ENCODE measurements at regions not wholly inside any gene's neighbourhood (a gene's known extent, or its start where the extent isn't known, plus 50 kb on each side); places are given as distances from the start of the nearest gene placed in this dataset.

- Histone ChIP-seq H3K4me3 (ENCODE audit: low read depth in 1 of 2, low read length in 2 of 2) (no peak overlapping the region), H3K4me1 (ENCODE audit: control insufficient read depth in 2 of 2, insufficient read depth in 2 of 2, low read length in 1 of 2) (no peaks in the 10 kb centered on the region), H3K27ac (ENCODE audit: low read depth in 2 of 2, low read length in 1 of 2) (no peak overlapping the region), H3K9me3 (ENCODE audit: control insufficient read depth in 2 of 2, insufficient read depth in 1 of 2, low read depth in 1 of 2, low read length in 1 of 2) (no peaks in the 10 kb centered on the region), H3K27me3 (ENCODE audit: control insufficient read depth in 1 of 2, insufficient read depth in 2 of 2, low read length in 2 of 2) (no peaks in the 10 kb centered on the region), H3K36me3 (ENCODE audit: control insufficient read depth in 2 of 2, insufficient read depth in 2 of 2, low read length in 1 of 2) (no peaks in the 10 kb centered on the region)
- 65 to 69% methylated on average over 6 of the region's 6 CpGs for WGBS, 2 donors
These were observed 93.1 kb upstream of the LNX1 start for GRCh38 chr4:53684136-53685130.

GRCh38 chr4:53682908-53683307, 91.6 kb upstream of the LNX1 start:
- Histone ChIP-seq H3K27ac (ENCODE audit: low read depth in 2 of 2, low read length in 1 of 2) (no peak overlapping the region), H3K9me3 (ENCODE audit: control insufficient read depth in 2 of 2, insufficient read depth in 1 of 2, low read depth in 1 of 2, low read length in 1 of 2) (no peaks in the 10 kb centered on the region), H3K4me3 (ENCODE audit: low read depth in 1 of 2, low read length in 2 of 2) (no peak overlapping the region), H3K36me3 (ENCODE audit: control insufficient read depth in 2 of 2, insufficient read depth in 2 of 2, low read length in 1 of 2) (no peaks in the 10 kb centered on the region), H3K4me1 (ENCODE audit: control insufficient read depth in 2 of 2, insufficient read depth in 2 of 2, low read length in 1 of 2) (no peaks in the 10 kb centered on the region), H3K27me3 (ENCODE audit: control insufficient read depth in 1 of 2, insufficient read depth in 2 of 2, low read length in 2 of 2) (no peaks in the 10 kb centered on the region)
- WGBS, 2 donors, result 80 to 87% methylated on average over 2 of the region's 2 CpGs

- Histone ChIP-seq H3K4me3 (ENCODE audit: low read depth in 1 of 2, low read length in 2 of 2) (no peak overlapping the region), H3K36me3 (ENCODE audit: control insufficient read depth in 2 of 2, insufficient read depth in 2 of 2, low read length in 1 of 2) (no peaks in the 10 kb centered on the region), H3K27ac (ENCODE audit: low read depth in 2 of 2, low read length in 1 of 2) (no peak overlapping the region), H3K9me3 (ENCODE audit: control insufficient read depth in 2 of 2, insufficient read depth in 1 of 2, low read depth in 1 of 2, low read length in 1 of 2) (no peaks in the 10 kb centered on the region), H3K27me3 (ENCODE audit: control insufficient read depth in 1 of 2, insufficient read depth in 2 of 2, low read length in 2 of 2) (no peaks in the 10 kb centered on the region), H3K4me1 (ENCODE audit: control insufficient read depth in 2 of 2, insufficient read depth in 2 of 2, low read length in 1 of 2) (no peaks in the 10 kb centered on the region)
- 55 to 56% methylated on average over 1 of the region's 1 CpG for WGBS, 2 donors
These were observed 90.9 kb upstream of the LNX1 start for GRCh38 chr4:53682196-53682595.

- Histone ChIP-seq H3K27ac (ENCODE audit: low read depth in 2 of 2, low read length in 1 of 2) (no peak overlapping the region), H3K9me3 (ENCODE audit: control insufficient read depth in 2 of 2, insufficient read depth in 1 of 2, low read depth in 1 of 2, low read length in 1 of 2) (no peaks in the 10 kb centered on the region), H3K4me3 (ENCODE audit: low read depth in 1 of 2, low read length in 2 of 2) (no peak overlapping the region), H3K36me3 (ENCODE audit: control insufficient read depth in 2 of 2, insufficient read depth in 2 of 2, low read length in 1 of 2) (no peaks in the 10 kb centered on the region), H3K4me1 (ENCODE audit: control insufficient read depth in 2 of 2, insufficient read depth in 2 of 2, low read length in 1 of 2) (no peaks in the 10 kb centered on the region), H3K27me3 (ENCODE audit: control insufficient read depth in 1 of 2, insufficient read depth in 2 of 2, low read length in 2 of 2) (no peaks in the 10 kb centered on the region)
- WGBS, 2 donors, result 93 to 100% methylated on average over 1 of the region's 1 CpG
These were observed 89.3 kb upstream of the LNX1 start for GRCh38 chr4:53680598-53680997.

- H3K27ac ChIP-seq (ENCODE audit: low read depth in 2 of 2, low read length in 1 of 2), result no peak overlapping the region
- H3K4me3 ChIP-seq (ENCODE audit: low read depth in 1 of 2, low read length in 2 of 2), result no peak overlapping the region
- no peaks in the 10 kb centered on the region for H3K36me3 ChIP-seq (ENCODE audit: control insufficient read depth in 2 of 2, insufficient read depth in 2 of 2, low read length in 1 of 2)
- H3K27me3 ChIP-seq (ENCODE audit: control insufficient read depth in 1 of 2, insufficient read depth in 2 of 2, low read length in 2 of 2), result no peaks in the 10 kb centered on the region
- no peaks in the 10 kb centered on the region for H3K9me3 ChIP-seq (ENCODE audit: control insufficient read depth in 2 of 2, insufficient read depth in 1 of 2, low read depth in 1 of 2, low read length in 1 of 2)
- WGBS, 2 donors, result 84 to 85% methylated on average over 2 of the region's 2 CpGs
- no peaks in the 10 kb centered on the region for H3K4me1 ChIP-seq (ENCODE audit: control insufficient read depth in 2 of 2, insufficient read depth in 2 of 2, low read length in 1 of 2)
These were observed 88.9 kb upstream of the LNX1 start for GRCh38 chr4:53680168-53680567.

- H3K9me3 ChIP-seq (ENCODE audit: control insufficient read depth in 2 of 2, insufficient read depth in 1 of 2, low read depth in 1 of 2, low read length in 1 of 2), result no peaks in the 10 kb centered on the region
- no peaks in the 10 kb centered on the region for H3K4me1 ChIP-seq (ENCODE audit: control insufficient read depth in 2 of 2, insufficient read depth in 2 of 2, low read length in 1 of 2)
- WGBS, 2 donors, result 28 to 48% methylated on average over 1 of the region's 1 CpG
- H3K36me3 ChIP-seq (ENCODE audit: control insufficient read depth in 2 of 2, insufficient read depth in 2 of 2, low read length in 1 of 2), result no peaks in the 10 kb centered on the region
- no peaks in the 10 kb centered on the region for H3K27me3 ChIP-seq (ENCODE audit: control insufficient read depth in 1 of 2, insufficient read depth in 2 of 2, low read length in 2 of 2)
- no peak overlapping the region for H3K27ac ChIP-seq (ENCODE audit: low read depth in 2 of 2, low read length in 1 of 2)
- no peak overlapping the region for H3K4me3 ChIP-seq (ENCODE audit: low read depth in 1 of 2, low read length in 2 of 2)
These were observed 85.2 kb upstream of the LNX1 start for GRCh38 chr4:53676402-53676871.

- Histone ChIP-seq H3K9me3 (ENCODE audit: control insufficient read depth in 2 of 2, insufficient read depth in 1 of 2, low read depth in 1 of 2, low read length in 1 of 2) (no peaks in the 10 kb centered on the region), H3K4me1 (ENCODE audit: control insufficient read depth in 2 of 2, insufficient read depth in 2 of 2, low read length in 1 of 2) (no peaks in the 10 kb centered on the region), H3K36me3 (ENCODE audit: control insufficient read depth in 2 of 2, insufficient read depth in 2 of 2, low read length in 1 of 2) (no peaks in the 10 kb centered on the region), H3K4me3 (ENCODE audit: low read depth in 1 of 2, low read length in 2 of 2) (no peak overlapping the region), H3K27me3 (ENCODE audit: control insufficient read depth in 1 of 2, insufficient read depth in 2 of 2, low read length in 2 of 2) (no peaks in the 10 kb centered on the region), H3K27ac (ENCODE audit: low read depth in 2 of 2, low read length in 1 of 2) (no peak overlapping the region)
- 70 to 78% methylated on average over 5 of the region's 5 CpGs for WGBS, 2 donors
These were observed 83.6 kb upstream of the LNX1 start for GRCh38 chr4:53674903-53675302.

- 75 to 85% methylated on average over 2 of the region's 2 CpGs for WGBS, 2 donors
- H3K27ac ChIP-seq (ENCODE audit: low read depth in 2 of 2, low read length in 1 of 2), result no peak overlapping the region
- H3K9me3 ChIP-seq (ENCODE audit: control insufficient read depth in 2 of 2, insufficient read depth in 1 of 2, low read depth in 1 of 2, low read length in 1 of 2), result no peaks in the 10 kb centered on the region
- H3K4me3 ChIP-seq (ENCODE audit: low read depth in 1 of 2, low read length in 2 of 2), result no peak overlapping the region
- H3K36me3 ChIP-seq (ENCODE audit: control insufficient read depth in 2 of 2, insufficient read depth in 2 of 2, low read length in 1 of 2), result no peaks in the 10 kb centered on the region
- H3K4me1 ChIP-seq (ENCODE audit: control insufficient read depth in 2 of 2, insufficient read depth in 2 of 2, low read length in 1 of 2), result no peaks in the 10 kb centered on the region
- H3K27me3 ChIP-seq (ENCODE audit: control insufficient read depth in 1 of 2, insufficient read depth in 2 of 2, low read length in 2 of 2), result no peaks in the 10 kb centered on the region
These were observed 81.6 kb upstream of the LNX1 start for GRCh38 chr4:53672873-53673272.

GRCh38 chr4:53671757-53672156, 80.5 kb upstream of the LNX1 start:
- 38 to 43% methylated on average over 2 of the region's 2 CpGs for WGBS, 2 donors
- Histone ChIP-seq H3K27ac (ENCODE audit: low read depth in 2 of 2, low read length in 1 of 2) (no peak overlapping the region), H3K4me3 (ENCODE audit: low read depth in 1 of 2, low read length in 2 of 2) (no peak overlapping the region), H3K9me3 (ENCODE audit: control insufficient read depth in 2 of 2, insufficient read depth in 1 of 2, low read depth in 1 of 2, low read length in 1 of 2) (no peaks in the 10 kb centered on the region), H3K27me3 (ENCODE audit: control insufficient read depth in 1 of 2, insufficient read depth in 2 of 2, low read length in 2 of 2) (no peaks in the 10 kb centered on the region), H3K36me3 (ENCODE audit: control insufficient read depth in 2 of 2, insufficient read depth in 2 of 2, low read length in 1 of 2) (no peaks in the 10 kb centered on the region), H3K4me1 (ENCODE audit: control insufficient read depth in 2 of 2, insufficient read depth in 2 of 2, low read length in 1 of 2) (no peaks in the 10 kb centered on the region)

GRCh38 chr4:53659737-53660136, 68.5 kb upstream of the LNX1 start:
- no peaks in the 10 kb centered on the region for H3K27me3 ChIP-seq (ENCODE audit: control insufficient read depth in 1 of 2, insufficient read depth in 2 of 2, low read length in 2 of 2)
- no peak overlapping the region for H3K27ac ChIP-seq (ENCODE audit: low read depth in 2 of 2, low read length in 1 of 2)
- H3K36me3 ChIP-seq (ENCODE audit: control insufficient read depth in 2 of 2, insufficient read depth in 2 of 2, low read length in 1 of 2), result no peaks in the 10 kb centered on the region
- H3K4me3 ChIP-seq (ENCODE audit: low read depth in 1 of 2, low read length in 2 of 2), result no peak overlapping the region
- no peaks in the 10 kb centered on the region for H3K9me3 ChIP-seq (ENCODE audit: control insufficient read depth in 2 of 2, insufficient read depth in 1 of 2, low read depth in 1 of 2, low read length in 1 of 2)
- 51 to 67% methylated on average over 2 of the region's 2 CpGs for WGBS, 2 donors
- peaks cover 2 to 7% of the 10 kb centered on the region in 2 donors for H3K4me1 ChIP-seq (ENCODE audit: control insufficient read depth in 2 of 2, insufficient read depth in 2 of 2, low read length in 1 of 2)
